Activated CD8-positive, alpha-beta memory T cell treated with anti-CD3 and anti-CD28 coated beads, Interleukin-2, amount 10 ng/mL, durations not matched to agents 7 days and 5 days (primary cell): ENCODE measurements at regions not wholly inside any gene's neighbourhood (a gene's known extent, or its start where the extent isn't known, plus 50 kb on each side); places are given as distances from the start of the nearest gene placed in this dataset.

Experiments used
- ATAC-seq: fragments of 150-1000 bp; cut with Tn5 transposase; one replicate; pipeline ENCODE4 v1.10.0; 2021; ENCODE audit warnings: moderate library complexity
- CTCF ChIA-PET: fragments of 350-600 bp; sonication (Branson Sonifier 250); formaldehyde crosslinking; loops from one replicate; lab custom pipeline; 2021; ENCODE audit warnings: antibody characterized with exemption; lab: Charles Lee
- DNase-seq: peaks from one replicate; pipeline ENCODE4 v3.0.0-alpha.2; 2020
- H3K27ac Mint-ChIP-seq: one replicate; pipeline ENCODE4 v1.8.0; 2021; ENCODE audit warnings: mild to moderate bottlenecking, mixed read lengths
- H3K27me3 Mint-ChIP-seq: one replicate; pipeline ENCODE4 v1.8.0; 2021; ENCODE audit warnings: mixed read lengths
- H3K36me3 Mint-ChIP-seq: one replicate; pipeline ENCODE4 v1.8.0; 2021; ENCODE audit warnings: mild to moderate bottlenecking, mixed read lengths
- H3K4me1 Mint-ChIP-seq: one replicate; pipeline ENCODE4 v1.8.0; 2021; ENCODE audit warnings: mixed read lengths
- H3K4me3 Mint-ChIP-seq: one replicate; pipeline ENCODE4 v1.8.0; 2021; ENCODE audit warnings: mild to moderate bottlenecking, moderate library complexity, mixed read lengths
- H3K9me3 Mint-ChIP-seq: one replicate; pipeline ENCODE4 v1.8.0; 2022; ENCODE audit warnings: low read depth, mixed read lengths

- CTCF ChIA-PET = no interaction called here
- peaks cover 3% of the 10 kb centered on the region for H3K27me3 Mint-ChIP-seq
- no peak for ATAC-seq
- no peak for DNase-seq
- H3K4me3 Mint-ChIP-seq = no peak overlapping the region
- H3K9me3 Mint-ChIP-seq = no peaks in the 10 kb centered on the region
- H3K36me3 Mint-ChIP-seq = no peaks in the 10 kb centered on the region
- no peak overlapping the region for H3K27ac Mint-ChIP-seq
- H3K4me1 Mint-ChIP-seq = no peaks in the 10 kb centered on the region
Observed at GRCh38 chr5:87966213-87966612, 302.4 kb downstream of the TMEM161B start.

GRCh38 chr5:87954121-87954520 is 314.5 kb downstream of the TMEM161B start:
- H3K27ac Mint-ChIP-seq = no peak overlapping the region
- no peaks in the 10 kb centered on the region for H3K9me3 Mint-ChIP-seq
- no peak overlapping the region for H3K4me3 Mint-ChIP-seq
- no peaks in the 10 kb centered on the region for H3K36me3 Mint-ChIP-seq
- DNase-seq (no peak), ATAC-seq (no peak)
- no peaks in the 10 kb centered on the region for H3K4me1 Mint-ChIP-seq
- CTCF ChIA-PET = no interaction called here
- H3K27me3 Mint-ChIP-seq = no peaks in the 10 kb centered on the region

- H3K4me3 Mint-ChIP-seq = no peak overlapping the region
- H3K27me3 Mint-ChIP-seq = no peaks in the 10 kb centered on the region
- no peak overlapping the region for H3K27ac Mint-ChIP-seq
- H3K9me3 Mint-ChIP-seq = no peaks in the 10 kb centered on the region
- H3K36me3 Mint-ChIP-seq = no peaks in the 10 kb centered on the region
- DNase-seq (no peak), ATAC-seq (no peak)
- CTCF ChIA-PET = no interaction called here
- H3K4me1 Mint-ChIP-seq = no peaks in the 10 kb centered on the region
Observed at GRCh38 chr5:87951661-87952060, 317.0 kb downstream of the TMEM161B start.

- ATAC-seq = no peak
Observed at GRCh38 chr5:87949676-87950631, 318.7 kb downstream of the TMEM161B start.

GRCh38 chr5:87948486-87948885 is 320.2 kb downstream of the TMEM161B start:
- H3K4me3 Mint-ChIP-seq = no peak overlapping the region
- DNase-seq (no peak), ATAC-seq (no peak)
- H3K4me1 Mint-ChIP-seq = no peaks in the 10 kb centered on the region
- CTCF ChIA-PET = no interaction called here
- no peak overlapping the region for H3K27ac Mint-ChIP-seq
- H3K36me3 Mint-ChIP-seq = no peaks in the 10 kb centered on the region
- no peaks in the 10 kb centered on the region for H3K9me3 Mint-ChIP-seq
- H3K27me3 Mint-ChIP-seq = no peaks in the 10 kb centered on the region

More at GRCh38 chr5:87949676-87950631, 318.7 kb downstream of the TMEM161B start:
- Mint-ChIP-seq H3K27ac (no peak overlapping the region), H3K9me3 (no peaks in the 10 kb centered on the region), H3K4me3 (no peak overlapping the region), H3K4me1 (no peaks in the 10 kb centered on the region), H3K27me3 (no peaks in the 10 kb centered on the region), H3K36me3 (no peaks in the 10 kb centered on the region)
- no peak for DNase-seq
- CTCF ChIA-PET = no interaction called here

GRCh38 chr5:87946271-87946670 is 322.4 kb downstream of the TMEM161B start:
- DNase-seq (no peak), ATAC-seq (no peak)
- Mint-ChIP-seq H3K4me1 (no peaks in the 10 kb centered on the region), H3K9me3 (no peaks in the 10 kb centered on the region), H3K36me3 (no peaks in the 10 kb centered on the region), H3K27me3 (no peaks in the 10 kb centered on the region), H3K4me3 (no peak overlapping the region), H3K27ac (no peak overlapping the region)
- CTCF ChIA-PET = no interaction called here

- Mint-ChIP-seq H3K36me3 (no peaks in the 10 kb centered on the region), H3K27ac (no peak overlapping the region), H3K9me3 (no peaks in the 10 kb centered on the region), H3K4me1 (no peaks in the 10 kb centered on the region), H3K27me3 (no peaks in the 10 kb centered on the region), H3K4me3 (no peak overlapping the region)
- DNase-seq = no peak
- no peak for ATAC-seq
- CTCF ChIA-PET = no interaction called here
Observed at GRCh38 chr5:87945286-87945650, 323.4 kb downstream of the TMEM161B start.

GRCh38 chr5:87944553-87945285 is 323.9 kb downstream of the TMEM161B start:
- Mint-ChIP-seq H3K27me3 (no peaks in the 10 kb centered on the region), H3K4me3 (no peak overlapping the region), H3K27ac (no peak overlapping the region), H3K9me3 (no peaks in the 10 kb centered on the region), H3K4me1 (no peaks in the 10 kb centered on the region), H3K36me3 (no peaks in the 10 kb centered on the region)
- DNase-seq = no peak
- no peak for ATAC-seq
- CTCF ChIA-PET = no interaction called here

GRCh38 chr5:87940775-87941174 is 327.9 kb downstream of the TMEM161B start:
- Mint-ChIP-seq H3K9me3 (peaks cover 2% of the 10 kb centered on the region), H3K27me3 (no peaks in the 10 kb centered on the region), H3K4me1 (no peaks in the 10 kb centered on the region), H3K36me3 (no peaks in the 10 kb centered on the region), H3K27ac (no peak overlapping the region), H3K4me3 (no peak overlapping the region)
- ATAC-seq = no peak
- CTCF ChIA-PET = no interaction called here
- DNase-seq = no peak

- ATAC-seq (no peak), DNase-seq (no peak)
- Mint-ChIP-seq H3K27me3 (no peaks in the 10 kb centered on the region), H3K27ac (no peak overlapping the region), H3K36me3 (no peaks in the 10 kb centered on the region), H3K4me3 (no peak overlapping the region), H3K4me1 (no peaks in the 10 kb centered on the region), H3K9me3 (peaks cover 2% of the 10 kb centered on the region)
- CTCF ChIA-PET = no interaction called here
Observed at GRCh38 chr5:87936667-87937066, 332.0 kb downstream of the TMEM161B start.

GRCh38 chr5:87924436-87924835 is 344.2 kb downstream of the TMEM161B start:
- peaks cover 3% of the 10 kb centered on the region for H3K9me3 Mint-ChIP-seq
- no peaks in the 10 kb centered on the region for H3K4me1 Mint-ChIP-seq
- CTCF ChIA-PET = no interaction called here
- H3K4me3 Mint-ChIP-seq = no peak overlapping the region
- ATAC-seq (no peak), DNase-seq (no peak)
- no peaks in the 10 kb centered on the region for H3K36me3 Mint-ChIP-seq
- H3K27me3 Mint-ChIP-seq = no peaks in the 10 kb centered on the region
- H3K27ac Mint-ChIP-seq = no peak overlapping the region

- Mint-ChIP-seq H3K36me3 (no peaks in the 10 kb centered on the region), H3K27me3 (no peaks in the 10 kb centered on the region), H3K9me3 (peaks cover under 1% of the 10 kb centered on the region), H3K4me1 (no peaks in the 10 kb centered on the region), H3K4me3 (no peak overlapping the region), H3K27ac (no peak overlapping the region)
- ATAC-seq (no peak), DNase-seq (no peak)
- CTCF ChIA-PET = no interaction called here
Observed at GRCh38 chr5:87916320-87916719, 352.3 kb downstream of the TMEM161B start.

GRCh38 chr5:87912419-87912818 is 356.2 kb downstream of the TMEM161B start:
- no peak overlapping the region for H3K27ac Mint-ChIP-seq
- ATAC-seq = no peak
- no peaks in the 10 kb centered on the region for H3K4me1 Mint-ChIP-seq
- no peaks in the 10 kb centered on the region for H3K36me3 Mint-ChIP-seq
- H3K9me3 Mint-ChIP-seq = peaks cover 2% of the 10 kb centered on the region
- no peaks in the 10 kb centered on the region for H3K27me3 Mint-ChIP-seq
- H3K4me3 Mint-ChIP-seq = no peak overlapping the region
- no peak for DNase-seq
- CTCF ChIA-PET = no interaction called here

- no peaks in the 10 kb centered on the region for H3K27me3 Mint-ChIP-seq
- H3K9me3 Mint-ChIP-seq = peaks cover 2% of the 10 kb centered on the region
- DNase-seq (no peak), ATAC-seq (no peak)
- no peak overlapping the region for H3K4me3 Mint-ChIP-seq
- no peaks in the 10 kb centered on the region for H3K36me3 Mint-ChIP-seq
- no peaks in the 10 kb centered on the region for H3K4me1 Mint-ChIP-seq
- no peak overlapping the region for H3K27ac Mint-ChIP-seq
- CTCF ChIA-PET = no interaction called here
Observed at GRCh38 chr5:87909382-87909781, 359.3 kb downstream of the TMEM161B start.
